ENCODE measurements at regions not wholly inside any gene's neighbourhood (a gene's known extent, or its start where the extent isn't known, plus 50 kb on each side); places are given as distances from the start of the nearest gene placed in this dataset.

DNA sequence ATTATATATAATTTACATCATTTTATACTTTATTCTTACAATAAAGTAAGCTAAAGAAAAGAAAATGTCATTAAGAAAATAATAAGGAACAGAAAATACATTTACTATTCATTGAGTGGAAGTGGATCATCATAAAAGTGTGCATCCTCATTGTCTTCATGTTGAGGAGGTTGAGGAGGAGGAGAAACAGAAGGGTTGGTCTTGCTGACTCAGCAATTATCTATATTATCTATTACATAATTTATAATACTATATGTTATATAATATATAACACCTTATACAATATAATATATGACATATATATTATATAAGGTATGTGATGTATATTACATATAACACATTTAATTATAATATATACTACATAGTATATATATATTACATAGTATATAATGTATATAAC, 558.5 kb upstream of the AMELY start:
- TF ChIP-seq, protein P1, sequence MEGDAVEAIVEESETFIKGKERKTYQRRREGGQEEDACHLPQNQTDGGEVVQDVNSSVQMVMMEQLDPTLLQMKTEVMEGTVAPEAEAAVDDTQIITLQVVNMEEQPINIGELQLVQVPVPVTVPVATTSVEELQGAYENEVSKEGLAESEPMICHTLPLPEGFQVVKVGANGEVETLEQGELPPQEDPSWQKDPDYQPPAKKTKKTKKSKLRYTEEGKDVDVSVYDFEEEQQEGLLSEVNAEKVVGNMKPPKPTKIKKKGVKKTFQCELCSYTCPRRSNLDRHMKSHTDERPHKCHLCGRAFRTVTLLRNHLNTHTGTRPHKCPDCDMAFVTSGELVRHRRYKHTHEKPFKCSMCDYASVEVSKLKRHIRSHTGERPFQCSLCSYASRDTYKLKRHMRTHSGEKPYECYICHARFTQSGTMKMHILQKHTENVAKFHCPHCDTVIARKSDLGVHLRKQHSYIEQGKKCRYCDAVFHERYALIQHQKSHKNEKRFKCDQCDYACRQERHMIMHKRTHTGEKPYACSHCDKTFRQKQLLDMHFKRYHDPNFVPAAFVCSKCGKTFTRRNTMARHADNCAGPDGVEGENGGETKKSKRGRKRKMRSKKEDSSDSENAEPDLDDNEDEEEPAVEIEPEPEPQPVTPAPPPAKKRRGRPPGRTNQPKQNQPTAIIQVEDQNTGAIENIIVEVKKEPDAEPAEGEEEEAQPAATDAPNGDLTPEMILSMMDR (IDR thresholded peaks at IDR 0.05; ENCODE audit: control extremely low read depth in 1 of 3, insufficient read depth in 1 of 3, low read depth in 1 of 3, low read length in 3 of 3), result no peak
- TF ChIP-seq TBP (IDR thresholded peaks at IDR 0.05; ENCODE audit: low read depth, low read length), result no peak

Data from H1 (cell line).